ENCODE measurements at regions not wholly inside any gene's neighbourhood (a gene's known extent, or its start where the extent isn't known, plus 50 kb on each side); places are given as distances from the start of the nearest gene placed in this dataset.

- Histone ChIP-seq H3K27me3 (ENCODE audit: control insufficient read depth, insufficient read depth, low read length) (no peaks in the 10 kb centered on the region), H3K4me2 (ENCODE audit: extremely low read depth, insufficient read depth, low read length) (no peak overlapping the region), H3K9ac (ENCODE audit: insufficient read depth, low read length) (no peak overlapping the region), H3K9me3 (ENCODE audit: control insufficient read depth, insufficient read depth, low read depth, low read length) (no peaks in the 10 kb centered on the region), H4K20me1 (ENCODE audit: control insufficient read depth, extremely low read depth, insufficient read depth, low read length) (no peaks in the 10 kb centered on the region), H2AFZ (ENCODE audit: low read length) (no peak overlapping the region), H3K79me2 (ENCODE audit: control insufficient read depth, insufficient read depth, low read length) (no peaks in the 10 kb centered on the region), H3K27ac (ENCODE audit: insufficient read depth, low read length) (no peak overlapping the region), H3K4me1 (ENCODE audit: control insufficient read depth, extremely low read depth, insufficient read depth, low read length) (no peaks in the 10 kb centered on the region), H3K4me3 (replicated peaks in 1 of 4; ENCODE audit: control extremely low read depth in 1 of 4, insufficient read depth in 1 of 4, low read depth in 3 of 4, low read length in 4 of 4) (no peak overlapping the region), H3K36me3 (ENCODE audit: control insufficient read depth, insufficient read depth, low read length) (no peaks in the 10 kb centered on the region)
- TF ChIP-seq EZH2 (IDR thresholded peaks at IDR 0.05; ENCODE audit: low read length, missing control alignments), result no peak
- no peak for TF ChIP-seq CTCF (conservative IDR thresholded peaks at IDR 0.05 in 1 of 2, IDR thresholded peaks at IDR 0.05 in 1 of 2; ENCODE audit: low read depth in 1 of 2, low read length in 2 of 2)
- no peak for DNase-seq (ENCODE audit: low read depth in 2 of 2)
Measured at GRCh38 chr12:59314209-59314608, 281.6 kb upstream of the SLC16A7 start.

- no peak for DNase-seq (ENCODE audit: low read depth in 2 of 2)
- Histone ChIP-seq H3K9me3 (ENCODE audit: control insufficient read depth, insufficient read depth, low read depth, low read length) (no peaks in the 10 kb centered on the region), H3K27me3 (ENCODE audit: control insufficient read depth, insufficient read depth, low read length) (no peaks in the 10 kb centered on the region), H3K36me3 (ENCODE audit: control insufficient read depth, insufficient read depth, low read length) (no peaks in the 10 kb centered on the region), H4K20me1 (ENCODE audit: control insufficient read depth, extremely low read depth, insufficient read depth, low read length) (no peaks in the 10 kb centered on the region), H3K9ac (ENCODE audit: insufficient read depth, low read length) (no peak overlapping the region), H3K4me1 (ENCODE audit: control insufficient read depth, extremely low read depth, insufficient read depth, low read length) (no peaks in the 10 kb centered on the region), H3K27ac (ENCODE audit: insufficient read depth, low read length) (no peak overlapping the region), H3K79me2 (ENCODE audit: control insufficient read depth, insufficient read depth, low read length) (no peaks in the 10 kb centered on the region), H2AFZ (ENCODE audit: low read length) (no peak overlapping the region), H3K4me2 (ENCODE audit: extremely low read depth, insufficient read depth, low read length) (no peak overlapping the region), H3K4me3 (replicated peaks in 1 of 4; ENCODE audit: control extremely low read depth in 1 of 4, insufficient read depth in 1 of 4, low read depth in 3 of 4, low read length in 4 of 4) (no peak overlapping the region)
- TF ChIP-seq CTCF (conservative IDR thresholded peaks at IDR 0.05 in 1 of 2, IDR thresholded peaks at IDR 0.05 in 1 of 2; ENCODE audit: low read depth in 1 of 2, low read length in 2 of 2) (no peak), EZH2 (IDR thresholded peaks at IDR 0.05; ENCODE audit: low read length, missing control alignments) (no peak)
Measured at GRCh38 chr12:59304077-59304721, 291.6 kb upstream of the SLC16A7 start.

- no peak overlapping the region for H3K4me3 ChIP-seq (replicated peaks in 1 of 4; ENCODE audit: control extremely low read depth in 1 of 4, insufficient read depth in 1 of 4, low read depth in 3 of 4, low read length in 4 of 4)
- H3K36me3 ChIP-seq (ENCODE audit: control insufficient read depth, insufficient read depth, low read length), result no peaks in the 10 kb centered on the region
Measured at GRCh38 chr12:59298296-59298695, 297.5 kb upstream of the SLC16A7 start.

More at GRCh38 chr12:59298296-59298695, 297.5 kb upstream of the SLC16A7 start:
- no peaks in the 10 kb centered on the region for H4K20me1 ChIP-seq (ENCODE audit: control insufficient read depth, extremely low read depth, insufficient read depth, low read length)
- no peaks in the 10 kb centered on the region for H3K4me1 ChIP-seq (ENCODE audit: control insufficient read depth, extremely low read depth, insufficient read depth, low read length)
- H3K4me2 ChIP-seq (ENCODE audit: extremely low read depth, insufficient read depth, low read length), result no peak overlapping the region
- H2AFZ ChIP-seq (ENCODE audit: low read length), result no peak overlapping the region
- no peaks in the 10 kb centered on the region for H3K27me3 ChIP-seq (ENCODE audit: control insufficient read depth, insufficient read depth, low read length)
- H3K79me2 ChIP-seq (ENCODE audit: control insufficient read depth, insufficient read depth, low read length), result no peaks in the 10 kb centered on the region
- TF ChIP-seq CTCF (conservative IDR thresholded peaks at IDR 0.05 in 1 of 2, IDR thresholded peaks at IDR 0.05 in 1 of 2; ENCODE audit: low read depth in 1 of 2, low read length in 2 of 2) (no peak), EZH2 (IDR thresholded peaks at IDR 0.05; ENCODE audit: low read length, missing control alignments) (no peak)
- H3K9ac ChIP-seq (ENCODE audit: insufficient read depth, low read length), result no peak overlapping the region
- H3K9me3 ChIP-seq (ENCODE audit: control insufficient read depth, insufficient read depth, low read depth, low read length), result no peaks in the 10 kb centered on the region
- H3K27ac ChIP-seq (ENCODE audit: insufficient read depth, low read length), result no peak overlapping the region
- no peak for DNase-seq (ENCODE audit: low read depth in 2 of 2)
